Gastrocnemius medialis (tissue), 4 donors: ENCODE measurements at regions not wholly inside any gene's neighbourhood (a gene's known extent, or its start where the extent isn't known, plus 50 kb on each side); places are given as distances from the start of the nearest gene placed in this dataset.
"Not testable (repeated sequence)": the region's sequence is repeated elsewhere in the genome, so short reads cannot be mapped to it uniquely, and the experiment has no call there.

Experiments used
- ATAC-seq, 2 donors: fragments of 150-250 bp; one replicate each; pipeline ENCODE4 v1.9.1; 2016
- DNase-seq, 2 donors: peaks; one replicate each; pipeline ENCODE4 v3.0.0-alpha.2; 2019
- H3K27ac ChIP-seq, 4 donors: fragments of 200-600 bp; sonication (generic); 1 replicate in 1 of 4; 2 replicates in 3 of 4; pipeline ENCODE4 v1.5.1; 2016 to 2018; ENCODE audit warnings: mild to moderate bottlenecking in 2 of 4, moderate library complexity in 1 of 4
- H3K27me3 ChIP-seq, 3 donors: fragments of 200-600 bp; sonication (generic) in 2 of 3; 1 replicate in 1 of 3; 2 replicates in 2 of 3; pipeline versions ENCODE4 v1.5.1 to v1.6.0; 2016 to 2019; ENCODE audit warnings: mild to moderate bottlenecking in 1 of 3, moderate library complexity in 1 of 3
- H3K36me3 ChIP-seq, 2 donors: fragments of 200-600 bp; sonication (generic) in 1 of 2; one replicate each; pipeline ENCODE4 v1.5.1; 2017 to 2018
- H3K4me1 ChIP-seq, 2 donors: fragments of 200-600 bp; sonication (generic) in 1 of 2; one replicate each; pipeline ENCODE4 v1.5.1; 2016 to 2017; ENCODE audit warnings: mild to moderate bottlenecking in 2 of 2
- H3K4me3 ChIP-seq, 4 donors: fragments of 200-600 bp; sonication (generic) in 3 of 4; 1 replicate in 1 of 4; 2 replicates in 3 of 4; pipeline ENCODE4 v1.5.1; 2016 to 2019; ENCODE audit warnings: mild to moderate bottlenecking in 2 of 4
- H3K9me3 ChIP-seq, 3 donors: fragments of 200-600 bp; sonication (generic) in 2 of 3; 1 replicate in 1 of 3; 2 replicates in 2 of 3; pipeline ENCODE4 v1.5.1; 2016 to 2019
- CTCF ChIP-seq, 5 experiments: fragments of 450-650 bp in 3 of 5; fragments of 200-600 bp in 2 of 5; sonication (generic) in 2 of 5; IDR thresholded peaks in 4 of 5; conservative IDR thresholded peaks in 1 of 5; 1 replicate in 4 of 5; 2 replicates in 1 of 5; pipeline ENCODE4 v1.5.1; 2016 to 2019; ENCODE audit warnings: antibody characterized with exemption in 5 of 5, mild to moderate bottlenecking in 3 of 5, moderate library complexity in 3 of 5
- POLR2A ChIP-seq, 2 donors: fragments of 450-650 bp; IDR thresholded peaks; one replicate each; pipeline ENCODE4 v1.6.1; 2017; ENCODE audit warnings: antibody characterized with exemption in 2 of 2, mild to moderate bottlenecking in 2 of 2, moderate library complexity in 2 of 2
- in situ Hi-C, 4 donors: fragments of 200-750 bp; cut with MboI; loops; one replicate each; pipeline versions ENCODE4 v1.15.0 to v1.8.0; 2017; ENCODE audit warnings: low sequenced_read_pairs in 4 of 4
- intact Hi-C: fragments of 100-400 bp; cut with DNase I; formaldehyde crosslinking; loops from one replicate; pipeline ENCODE4 v1.15.1; 2023; ENCODE audit warnings: low total_unique reads

GRCh38 chr10:91096274-91096673 is 124.2 kb upstream of the PCGF5 start:
- Histone ChIP-seq H3K4me3 (no peak overlapping the region), H3K27ac (no peak overlapping the region), H3K36me3 (no peaks in the 10 kb centered on the region), H3K4me1 (no peaks in the 10 kb centered on the region), H3K27me3 (no peaks in the 10 kb centered on the region), H3K9me3 (no peaks in the 10 kb centered on the region)
- DNase-seq (no peak), ATAC-seq (no peak)
- in situ Hi-C loops (no loop called here), intact Hi-C loops (no loop called here)
- TF ChIP-seq POLR2A (IDR thresholded peaks at IDR 0.05) (no peak), CTCF (IDR thresholded peaks at IDR 0.05 in 4 of 5, conservative IDR thresholded peaks at IDR 0.05 in 1 of 5) (no peak)

- Histone ChIP-seq H3K27ac (no peak overlapping the region), H3K36me3 (no peaks in the 10 kb centered on the region), H3K4me1 (no peaks in the 10 kb centered on the region), H3K27me3 (no peaks in the 10 kb centered on the region), H3K4me3 (no peak overlapping the region), H3K9me3 (no peaks in the 10 kb centered on the region)
- ATAC-seq (no peak), DNase-seq (no peak)
- TF ChIP-seq CTCF (IDR thresholded peaks at IDR 0.05 in 4 of 5, conservative IDR thresholded peaks at IDR 0.05 in 1 of 5) (no peak), POLR2A (IDR thresholded peaks at IDR 0.05) (no peak)
- intact Hi-C loops (no loop called here), in situ Hi-C loops (no loop called here)
Observed at GRCh38 chr10:91097313-91097712, 123.2 kb upstream of the PCGF5 start.

- H3K4me3 ChIP-seq, intact Hi-C loops, H3K9me3 ChIP-seq, ATAC-seq, H3K27ac ChIP-seq, H3K27me3 ChIP-seq, in situ Hi-C loops, H3K4me1 ChIP-seq, DNase-seq, H3K36me3 ChIP-seq: not testable (repeated sequence)
Observed at GRCh38 chr10:91098021-91098420, 122.4 kb upstream of the PCGF5 start.

GRCh38 chr10:91103384-91104192 is 116.9 kb upstream of the PCGF5 start:
- DNase-seq, result no peak
- TF ChIP-seq POLR2A (IDR thresholded peaks at IDR 0.05) (no peak), CTCF (IDR thresholded peaks at IDR 0.05 in 4 of 5, conservative IDR thresholded peaks at IDR 0.05 in 1 of 5) (no peak)
- Histone ChIP-seq H3K36me3 (no peaks in the 10 kb centered on the region), H3K9me3 (no peaks in the 10 kb centered on the region), H3K4me1 (no peaks in the 10 kb centered on the region), H3K27me3 (no peaks in the 10 kb centered on the region), H3K27ac (no peak overlapping the region), H3K4me3 (no peak overlapping the region)
- ATAC-seq, result no peak
- in situ Hi-C loops, result no loop called here
- intact Hi-C loops, result no loop called here

- DNase-seq (no peak), ATAC-seq (no peak)
- intact Hi-C loops (no loop called here), in situ Hi-C loops (no loop called here)
- Histone ChIP-seq H3K9me3 (no peaks in the 10 kb centered on the region), H3K4me3 (no peak overlapping the region), H3K27ac (no peak overlapping the region), H3K4me1 (no peaks in the 10 kb centered on the region), H3K36me3 (no peaks in the 10 kb centered on the region), H3K27me3 (no peaks in the 10 kb centered on the region)
- TF ChIP-seq CTCF (IDR thresholded peaks at IDR 0.05 in 4 of 5, conservative IDR thresholded peaks at IDR 0.05 in 1 of 5) (no peak), POLR2A (IDR thresholded peaks at IDR 0.05) (no peak)
Observed at GRCh38 chr10:91104193-91105041, 116.0 kb upstream of the PCGF5 start.
